Activated B cell treated with CpG ODN at 0.5 μM for 24 hours (primary cell): ENCODE measurements at regions not wholly inside any gene's neighbourhood (a gene's known extent, or its start where the extent isn't known, plus 50 kb on each side); places are given as distances from the start of the nearest gene placed in this dataset.

ENCODE experiments used
- ATAC-seq: fragments of 200-7000 bp; cut with Tn5 transposase; one replicate; pipeline ENCODE4 v1.10.0; 2021; ENCODE audit warnings: low read depth, mild to moderate bottlenecking, moderate library complexity
- CTCF ChIA-PET: fragments of 350-600 bp; sonication (Branson Sonifier 250); formaldehyde crosslinking; loops from one replicate; lab custom pipeline; 2021; ENCODE audit warnings: antibody characterized with exemption; lab: Charles Lee
- POLR2A ChIA-PET: fragments of 350-600 bp; sonication (Branson Sonifier 250); formaldehyde crosslinking; loops from one replicate; lab custom pipeline; 2021; ENCODE audit warnings: antibody characterized with exemption; lab: Charles Lee
- DNase-seq: peaks from one replicate; pipeline ENCODE4 v3.0.0; 2022
- H3K27ac Mint-ChIP-seq: one replicate; pipeline ENCODE4 v1.8.0; 2020; ENCODE audit warnings: mixed read lengths
- H3K27me3 Mint-ChIP-seq: one replicate; pipeline ENCODE4 v1.8.0; 2021; ENCODE audit warnings: mixed read lengths
- H3K36me3 Mint-ChIP-seq: one replicate; pipeline ENCODE4 v1.8.0; 2021; ENCODE audit warnings: low read depth, mixed read lengths
- H3K4me1 Mint-ChIP-seq: one replicate; pipeline ENCODE4 v1.8.0; 2021; ENCODE audit warnings: mixed read lengths
- H3K4me3 Mint-ChIP-seq: one replicate; pipeline ENCODE4 v1.8.0; 2020; ENCODE audit warnings: mild to moderate bottlenecking, mixed read lengths
- H3K9me3 Mint-ChIP-seq: one replicate; pipeline ENCODE4 v1.8.0; 2020; ENCODE audit warnings: mixed read lengths
- intact Hi-C: fragments of 100-400 bp; cut with micrococcal nuclease; formaldehyde crosslinking; loops from one replicate; pipeline ENCODE4 v1.15.1; 2024
- TF ChIP-seq, protein P1 (sequence below): fragments of 200-600 bp; IDR thresholded peaks from one replicate; pipeline ENCODE4 v1.8.0; 2022; ENCODE audit warnings: antibody characterized with exemption, mild to moderate bottlenecking

DNA sequence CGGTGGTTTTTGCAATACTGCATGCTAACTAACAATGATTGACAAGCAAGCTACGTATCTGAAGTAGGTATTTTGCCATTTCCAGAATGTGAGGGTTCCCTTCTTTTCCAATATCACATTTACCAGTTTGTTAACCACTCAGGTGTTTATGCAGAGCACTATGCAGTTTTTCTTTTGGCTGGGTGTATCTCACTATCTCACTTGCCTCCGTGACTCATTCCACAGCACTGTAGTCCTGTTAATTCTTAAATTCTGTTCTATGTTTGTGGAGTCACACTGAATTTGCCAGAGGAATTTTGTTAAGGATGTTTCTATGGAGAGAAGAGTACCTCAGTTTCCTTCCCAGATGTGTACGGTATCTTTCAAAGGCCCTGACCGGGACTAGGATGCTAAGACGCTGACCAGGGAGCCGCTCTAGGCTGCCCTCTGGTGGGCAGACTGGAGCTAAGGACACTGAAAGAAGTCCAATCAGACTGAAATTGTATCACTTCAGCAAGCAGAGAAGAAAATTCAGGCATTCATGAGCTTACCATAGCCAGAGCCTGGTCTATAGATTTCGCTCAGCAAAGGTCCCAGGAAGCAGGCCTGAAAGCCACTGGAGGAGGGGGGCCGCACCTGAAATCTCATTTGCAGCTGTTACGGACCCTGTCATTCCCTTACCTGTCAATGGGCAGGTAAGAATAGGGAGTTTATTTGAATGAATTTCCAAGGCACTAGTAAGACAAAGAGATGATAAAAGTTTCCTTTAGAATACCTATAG lies 388.4 kb upstream of the SPOCK3 start:
- no peaks in the 10 kb centered on the region for H3K9me3 Mint-ChIP-seq
- H3K36me3 Mint-ChIP-seq: no peaks in the 10 kb centered on the region
- no peak overlapping the region for H3K27ac Mint-ChIP-seq
- H3K4me3 Mint-ChIP-seq: no peak overlapping the region
- ChIA-PET POLR2A (no interaction called here), CTCF (interaction anchor here (1.9 kb wide), 1 partner anchor 11 kb away, joined by 8 read pairs; no protein-coding TSS in a partner anchor)
- H3K4me1 Mint-ChIP-seq: no peaks in the 10 kb centered on the region
- DNase-seq (no peak), ATAC-seq (peak; percentile 28)
- intact Hi-C loops: loop anchor here (1.0 kb wide), 1 partner anchor 600 kb away; no protein-coding TSS in a partner anchor
- no peaks in the 10 kb centered on the region for H3K27me3 Mint-ChIP-seq
- TF ChIP-seq, protein P1, sequence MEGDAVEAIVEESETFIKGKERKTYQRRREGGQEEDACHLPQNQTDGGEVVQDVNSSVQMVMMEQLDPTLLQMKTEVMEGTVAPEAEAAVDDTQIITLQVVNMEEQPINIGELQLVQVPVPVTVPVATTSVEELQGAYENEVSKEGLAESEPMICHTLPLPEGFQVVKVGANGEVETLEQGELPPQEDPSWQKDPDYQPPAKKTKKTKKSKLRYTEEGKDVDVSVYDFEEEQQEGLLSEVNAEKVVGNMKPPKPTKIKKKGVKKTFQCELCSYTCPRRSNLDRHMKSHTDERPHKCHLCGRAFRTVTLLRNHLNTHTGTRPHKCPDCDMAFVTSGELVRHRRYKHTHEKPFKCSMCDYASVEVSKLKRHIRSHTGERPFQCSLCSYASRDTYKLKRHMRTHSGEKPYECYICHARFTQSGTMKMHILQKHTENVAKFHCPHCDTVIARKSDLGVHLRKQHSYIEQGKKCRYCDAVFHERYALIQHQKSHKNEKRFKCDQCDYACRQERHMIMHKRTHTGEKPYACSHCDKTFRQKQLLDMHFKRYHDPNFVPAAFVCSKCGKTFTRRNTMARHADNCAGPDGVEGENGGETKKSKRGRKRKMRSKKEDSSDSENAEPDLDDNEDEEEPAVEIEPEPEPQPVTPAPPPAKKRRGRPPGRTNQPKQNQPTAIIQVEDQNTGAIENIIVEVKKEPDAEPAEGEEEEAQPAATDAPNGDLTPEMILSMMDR: no peak

DNA sequence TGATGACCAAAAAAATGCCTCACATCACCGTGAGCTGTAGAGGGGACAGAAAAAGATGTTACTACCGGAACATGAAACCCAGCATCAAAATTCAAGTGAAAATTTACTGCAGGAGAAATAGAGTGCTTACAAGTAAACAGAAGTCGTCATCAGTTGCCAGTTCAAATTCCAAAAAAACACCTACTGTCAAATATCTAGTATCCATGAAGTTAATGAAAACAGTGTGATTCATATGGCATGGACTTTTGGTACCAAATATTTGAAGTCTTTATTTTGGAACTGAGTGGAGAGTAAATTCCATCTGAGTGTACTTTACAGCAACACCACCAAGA lies 388.9 kb upstream of the SPOCK3 start:
- no peak for DNase-seq
- TF ChIP-seq, protein P1: no peak
- CTCF ChIA-PET: interaction anchor here (1.9 kb wide), 1 partner anchor 11 kb away, joined by 8 read pairs; no protein-coding TSS in a partner anchor
- Mint-ChIP-seq H3K36me3 (no peaks in the 10 kb centered on the region), H3K27me3 (no peaks in the 10 kb centered on the region), H3K27ac (no peak overlapping the region), H3K4me1 (no peaks in the 10 kb centered on the region), H3K9me3 (no peaks in the 10 kb centered on the region), H3K4me3 (no peak overlapping the region)
- ATAC-seq: no peak
- POLR2A ChIA-PET: no interaction called here
- intact Hi-C loops: no loop called here

DNA sequence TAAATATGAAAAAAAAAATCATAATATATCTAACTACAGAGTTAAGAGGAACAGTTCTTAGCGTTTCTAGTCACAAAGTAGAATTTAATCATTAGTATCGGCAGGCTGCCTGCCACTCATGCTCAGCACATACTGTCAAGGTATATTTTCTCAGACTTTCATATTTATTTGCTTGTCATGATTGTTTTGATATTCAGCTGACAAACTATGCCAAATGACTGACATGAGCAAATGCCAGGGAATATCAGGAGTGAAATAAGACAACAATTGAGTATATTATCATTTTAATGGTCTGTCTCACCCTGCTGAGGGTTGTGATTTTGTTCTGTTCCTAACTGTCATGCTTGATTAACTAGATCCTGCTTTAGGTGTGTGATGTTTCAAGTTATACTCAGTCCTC lies 395.0 kb upstream of the SPOCK3 start:
- DNase-seq: no peak
- no peak for ATAC-seq
- no peaks in the 10 kb centered on the region for H3K27me3 Mint-ChIP-seq
- no peak overlapping the region for H3K4me3 Mint-ChIP-seq
- H3K36me3 Mint-ChIP-seq: no peaks in the 10 kb centered on the region
- no peak overlapping the region for H3K27ac Mint-ChIP-seq
- POLR2A ChIA-PET: no interaction called here
- no peaks in the 10 kb centered on the region for H3K4me1 Mint-ChIP-seq
- intact Hi-C loops: no loop called here
- CTCF ChIA-PET: no interaction called here
- peaks cover 3% of the 10 kb centered on the region for H3K9me3 Mint-ChIP-seq
- TF ChIP-seq, protein P1: no peak

DNA sequence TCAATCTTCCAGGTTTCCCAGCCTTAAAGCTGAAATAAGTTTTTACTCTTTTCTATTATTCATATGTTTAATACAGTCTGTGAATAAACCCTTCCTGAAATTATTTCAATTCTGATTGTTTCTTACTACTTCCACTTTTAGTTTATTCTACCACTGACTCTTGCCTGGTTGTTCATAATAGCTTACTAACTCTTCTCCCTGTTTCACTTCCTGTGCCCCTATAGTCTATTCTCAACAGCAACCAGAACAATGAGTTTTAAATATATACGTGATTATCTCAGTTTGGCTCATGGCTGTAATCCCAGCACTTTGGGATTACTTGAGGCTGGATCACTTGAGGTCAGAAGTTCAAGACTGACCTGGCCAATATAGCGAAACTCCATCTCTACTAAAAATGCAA lies 408.0 kb upstream of the SPOCK3 start:
- no peaks in the 10 kb centered on the region for H3K36me3 Mint-ChIP-seq
- ChIA-PET CTCF (no interaction called here), POLR2A (no interaction called here)
- ATAC-seq (no peak), DNase-seq (no peak)
- no peak overlapping the region for H3K4me3 Mint-ChIP-seq
- H3K27ac Mint-ChIP-seq: no peak overlapping the region
- no peaks in the 10 kb centered on the region for H3K27me3 Mint-ChIP-seq
- no peaks in the 10 kb centered on the region for H3K9me3 Mint-ChIP-seq
- TF ChIP-seq, protein P1: no peak
- H3K4me1 Mint-ChIP-seq: no peaks in the 10 kb centered on the region
- intact Hi-C loops: no loop called here

DNA sequence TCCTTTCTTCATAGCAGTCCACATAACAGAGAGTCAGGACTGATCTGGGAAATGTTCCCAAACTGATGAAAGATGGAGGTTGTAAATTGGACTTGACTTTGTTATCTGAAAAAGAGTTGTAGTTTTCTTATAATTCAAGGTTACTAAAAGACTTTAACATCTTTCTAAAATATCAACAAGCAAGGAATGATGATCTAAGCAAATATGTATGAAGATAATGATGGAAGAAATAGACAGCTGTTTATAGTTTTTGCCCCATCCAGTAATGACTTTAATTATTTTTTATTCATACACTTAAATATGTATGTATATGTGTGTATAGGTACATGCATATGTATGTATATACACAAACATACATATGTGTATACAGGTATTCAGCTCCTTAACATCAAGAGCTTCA lies 411.1 kb upstream of the SPOCK3 start:
- DNase-seq (no peak), ATAC-seq (no peak)
- ChIA-PET POLR2A (no interaction called here), CTCF (no interaction called here)
- no peaks in the 10 kb centered on the region for H3K4me1 Mint-ChIP-seq
- no peaks in the 10 kb centered on the region for H3K9me3 Mint-ChIP-seq
- no peaks in the 10 kb centered on the region for H3K27me3 Mint-ChIP-seq
- no peak overlapping the region for H3K27ac Mint-ChIP-seq
- no peaks in the 10 kb centered on the region for H3K36me3 Mint-ChIP-seq
- intact Hi-C loops: no loop called here
- TF ChIP-seq, protein P1: no peak
- H3K4me3 Mint-ChIP-seq: no peak overlapping the region
